Stimulated activated CD4-positive, alpha-beta T cell treated with anti-CD3 and anti-CD28 coated beads, TNF-alpha, amount 100 ng/mL, for 48 hours (primary cell): ENCODE measurements at regions not wholly inside any gene's neighbourhood (a gene's known extent, or its start where the extent isn't known, plus 50 kb on each side); places are given as distances from the start of the nearest gene placed in this dataset.
"Not testable (repeated sequence)": the region's sequence is repeated elsewhere in the genome, so short reads cannot be mapped to it uniquely, and the experiment has no call there.

Experiments used
- DNase-seq, 3 donors: peaks; one replicate each; pipeline ENCODE4 v3.0.0-alpha.2; 2020; ENCODE audit warnings: low read depth in 3 of 3

GRCh38 chr1:120614931-120615639 lies 108.7 kb upstream of the NBPF26 start:
- not testable (repeated sequence) for DNase-seq

GRCh38 chr1:120617493-120617892 lies 106.3 kb upstream of the NBPF26 start:
- not testable (repeated sequence) for DNase-seq

DNA sequence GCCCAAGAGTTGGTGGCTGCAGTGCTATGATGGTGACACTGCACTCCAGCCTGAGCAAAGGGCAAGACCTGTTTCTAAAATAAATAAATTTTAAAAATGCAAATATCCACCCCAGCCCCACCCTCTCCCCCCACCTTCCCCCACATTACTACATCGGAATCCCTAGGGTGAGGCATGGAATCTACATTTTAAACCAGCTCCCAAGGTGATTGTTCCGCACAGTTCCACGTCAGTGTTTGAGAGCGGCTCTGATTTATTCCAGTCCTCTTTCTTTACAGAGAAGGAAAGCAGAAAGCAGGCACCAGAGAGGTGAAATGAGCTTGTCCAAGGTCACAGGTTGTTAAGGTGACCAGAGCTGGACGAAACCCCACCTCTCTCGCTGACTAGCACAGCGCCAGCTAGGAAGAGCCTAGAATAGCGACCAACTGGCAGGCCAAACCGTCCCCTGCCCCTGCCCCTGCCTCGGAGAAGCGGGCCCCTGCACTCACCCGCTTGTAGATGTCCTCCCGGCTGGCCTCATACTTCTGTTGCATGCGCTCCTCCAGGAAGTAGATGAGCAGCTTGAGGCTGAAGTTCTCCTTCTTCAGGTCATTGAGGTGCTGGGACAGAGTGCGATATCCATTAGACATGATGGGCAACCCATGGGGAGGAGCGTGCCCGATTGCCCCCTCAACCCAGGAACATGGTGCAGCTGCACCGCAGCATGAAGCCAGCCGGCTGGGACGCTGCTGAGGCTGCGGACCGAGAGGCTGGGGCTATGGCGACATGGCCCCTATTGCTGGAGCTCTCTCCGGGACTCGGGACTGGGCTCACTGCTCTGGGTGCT lies 103.7 kb upstream of the NBPF26 start:
- not testable (repeated sequence) for DNase-seq

DNA sequence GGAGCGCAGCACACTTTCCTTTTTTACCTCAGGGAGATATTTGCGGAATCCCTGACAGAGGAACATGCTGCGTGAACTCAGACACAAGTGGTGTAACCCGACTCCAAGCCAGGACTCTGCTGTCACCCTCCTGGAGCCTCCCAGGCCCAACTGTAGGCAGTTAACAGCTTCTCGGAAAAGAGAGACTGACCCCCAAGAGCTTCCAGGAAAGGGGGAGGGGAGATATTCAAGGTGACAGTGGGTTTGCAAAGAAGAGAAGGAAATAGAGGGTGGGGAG lies 103.1 kb upstream of the NBPF26 start:
- DNase-seq = not testable (repeated sequence)

DNA sequence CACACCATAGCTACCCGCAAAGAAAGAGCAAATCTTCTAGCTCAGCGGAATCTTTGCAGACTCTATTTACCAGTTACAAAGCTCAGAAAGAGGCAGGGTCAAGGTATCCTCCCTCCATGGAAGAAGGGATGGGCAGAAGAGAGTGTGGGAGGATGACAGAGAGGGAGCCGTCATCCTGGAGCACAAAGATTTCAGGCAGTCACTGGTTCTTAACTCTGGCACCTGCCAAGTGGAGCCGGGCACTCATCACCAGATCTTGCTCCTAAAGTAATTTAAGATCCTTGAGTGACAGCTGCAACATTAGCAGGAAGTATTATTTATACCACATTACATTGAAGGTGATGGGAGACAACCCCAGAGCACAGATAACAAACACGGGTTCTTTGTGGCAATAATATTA lies 102.5 kb upstream of the NBPF26 start:
- not testable (repeated sequence) for DNase-seq

- DNase-seq = not testable (repeated sequence)
These were observed 100.2 kb upstream of the NBPF26 start for GRCh38 chr1:120623539-120623938.

- not testable (repeated sequence) for DNase-seq
These were observed 99.1 kb upstream of the NBPF26 start for GRCh38 chr1:120624565-120625064.

DNA sequence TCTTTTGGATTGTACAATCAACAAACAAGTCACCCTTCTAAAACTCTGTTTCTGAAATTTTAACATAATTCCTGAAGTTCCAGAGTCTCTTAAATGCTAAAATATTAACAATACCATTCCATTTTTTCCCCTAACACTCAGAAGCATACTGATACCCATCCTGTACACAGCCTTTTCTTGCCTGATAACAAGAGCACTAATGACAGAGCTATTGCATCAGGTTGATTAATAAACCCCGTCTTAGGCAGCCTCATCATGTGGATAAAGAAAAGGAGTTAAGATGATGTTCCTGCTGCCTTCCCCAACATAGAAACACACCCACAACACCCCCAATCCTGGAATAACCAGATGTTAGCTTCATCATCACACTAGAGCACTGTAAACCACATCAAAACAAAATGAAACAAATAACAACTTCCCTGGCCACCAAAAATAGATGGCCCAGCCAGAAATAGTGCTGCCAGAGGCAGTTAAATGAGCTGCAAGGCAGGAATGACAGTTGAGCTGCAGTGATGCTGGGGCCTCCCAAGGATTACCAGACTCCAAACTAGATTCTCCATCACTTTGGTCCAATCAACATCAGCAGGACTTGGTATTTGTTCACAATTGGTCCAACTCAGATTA lies 93.8 kb upstream of the NBPF26 start:
- DNase-seq = not testable (repeated sequence)

- not testable (repeated sequence) for DNase-seq
These were observed 88.6 kb upstream of the NBPF26 start for GRCh38 chr1:120634816-120635806.

GRCh38 chr1:120640261-120641013 lies 83.3 kb upstream of the NBPF26 start:
- not testable (repeated sequence) for DNase-seq

DNA sequence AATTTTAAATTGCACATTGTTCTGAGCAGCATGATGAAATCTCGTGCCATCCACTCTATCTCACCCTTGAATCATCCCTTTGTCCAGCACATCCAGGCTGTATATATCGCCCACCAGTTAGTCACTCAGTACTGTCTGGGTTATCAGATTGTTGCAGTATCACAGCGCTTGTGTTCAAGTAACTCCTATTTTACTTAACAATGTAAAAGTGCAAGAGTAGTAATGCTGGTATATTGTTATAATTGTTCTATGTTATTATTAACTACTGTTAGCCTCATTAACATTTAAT lies 82.8 kb upstream of the NBPF26 start:
- DNase-seq = not testable (repeated sequence)

- not testable (repeated sequence) for DNase-seq
These were observed 76.6 kb upstream of the NBPF26 start for GRCh38 chr1:120647182-120647581.

DNA sequence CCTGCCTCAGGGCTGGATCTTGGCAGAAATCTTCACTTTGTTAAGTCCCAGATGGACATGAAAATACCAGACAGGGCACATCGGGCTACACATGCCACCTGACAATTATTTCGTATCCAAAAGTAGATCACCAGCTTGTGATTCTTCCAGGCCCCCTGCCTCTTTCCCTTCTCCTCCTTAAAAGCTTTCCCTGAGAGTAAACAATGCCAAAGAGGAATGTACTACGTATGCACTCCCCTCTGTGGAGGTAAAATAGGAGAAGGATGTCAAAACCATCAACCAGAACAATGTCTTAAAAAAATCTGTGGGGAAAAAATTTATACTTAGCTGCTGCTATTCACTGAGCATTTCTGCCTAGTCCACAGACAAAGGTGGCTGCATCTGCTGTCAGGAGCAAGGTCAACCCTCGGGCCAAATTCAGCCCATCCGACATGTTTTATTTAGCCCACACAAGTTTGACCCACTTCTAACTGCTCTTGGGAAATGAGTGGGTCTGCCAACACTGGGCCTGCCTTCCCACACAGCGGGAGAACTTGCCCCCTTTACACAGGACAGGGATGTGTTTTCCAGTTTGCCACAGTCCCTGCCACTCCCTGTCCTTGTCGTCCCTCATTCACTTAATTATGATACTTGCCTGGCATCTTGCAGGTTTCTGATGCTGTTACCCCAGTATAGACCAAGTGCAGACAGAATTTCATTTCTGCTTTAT lies 74.7 kb upstream of the NBPF26 start:
- not testable (repeated sequence) for DNase-seq

- DNase-seq = not testable (repeated sequence)
These were observed 74.0 kb upstream of the NBPF26 start for GRCh38 chr1:120649730-120650129.

DNA sequence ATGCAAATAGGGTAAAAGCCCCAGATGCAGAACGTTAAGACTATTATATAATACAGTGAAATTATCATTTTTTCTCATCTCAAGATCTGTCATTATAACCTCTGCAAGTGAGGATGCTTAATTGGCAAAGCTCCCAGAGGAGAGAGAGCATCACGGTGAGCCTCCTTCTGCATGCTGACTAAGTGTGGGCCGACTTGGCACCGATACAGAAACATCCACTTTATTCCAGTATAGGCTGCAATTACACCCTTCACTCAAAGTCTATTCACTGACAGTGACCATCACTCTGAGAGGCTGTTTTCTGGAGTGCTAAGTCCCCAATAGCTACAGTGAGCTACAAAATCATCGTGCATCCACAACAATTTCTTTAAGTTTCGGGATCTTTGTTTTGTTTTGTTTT lies 69.6 kb upstream of the NBPF26 start:
- not testable (repeated sequence) for DNase-seq

DNA sequence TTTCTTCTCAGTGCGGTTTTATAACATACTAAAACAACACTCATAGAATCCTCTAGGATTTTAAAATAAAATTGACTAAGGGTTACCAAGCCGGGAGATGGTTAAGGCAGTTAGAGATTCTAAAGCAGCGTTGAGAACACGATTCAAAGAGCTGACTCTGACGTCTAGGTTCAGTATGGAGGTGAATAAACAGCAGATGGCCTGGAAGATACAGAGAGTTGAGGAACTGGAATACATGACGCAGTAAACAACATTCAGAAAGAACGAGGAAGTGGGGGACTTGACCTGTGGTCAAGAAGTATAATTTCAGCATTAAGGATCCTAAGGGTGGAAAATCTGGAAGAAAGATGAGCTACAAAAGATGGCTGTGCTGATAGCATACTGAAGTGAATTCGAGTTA lies 68.4 kb upstream of the NBPF26 start:
- DNase-seq = not testable (repeated sequence)

- not testable (repeated sequence) for DNase-seq
These were observed 67.6 kb upstream of the NBPF26 start for GRCh38 chr1:120656116-120656515.

- DNase-seq = not testable (repeated sequence)
These were observed 65.9 kb upstream of the NBPF26 start for GRCh38 chr1:120657804-120658203.

DNA sequence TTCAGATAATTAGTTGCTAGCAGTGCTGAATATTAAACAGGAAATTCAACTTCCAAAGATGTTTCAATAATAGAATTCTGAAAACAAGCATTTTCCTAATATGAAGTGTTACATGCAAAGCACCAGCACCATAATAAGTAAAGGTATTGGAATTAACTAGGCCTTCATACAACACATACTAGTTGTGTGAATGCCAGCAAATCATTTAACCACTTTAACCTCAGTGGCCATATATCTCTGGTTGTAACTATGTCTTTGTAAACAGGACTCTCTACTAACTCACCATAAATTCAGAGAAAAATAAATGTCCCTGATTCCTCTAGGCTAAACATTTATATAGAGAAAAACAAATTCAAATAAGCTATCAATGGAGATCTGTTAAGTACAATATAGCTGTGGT lies 65.1 kb upstream of the NBPF26 start:
- not testable (repeated sequence) for DNase-seq

DNA sequence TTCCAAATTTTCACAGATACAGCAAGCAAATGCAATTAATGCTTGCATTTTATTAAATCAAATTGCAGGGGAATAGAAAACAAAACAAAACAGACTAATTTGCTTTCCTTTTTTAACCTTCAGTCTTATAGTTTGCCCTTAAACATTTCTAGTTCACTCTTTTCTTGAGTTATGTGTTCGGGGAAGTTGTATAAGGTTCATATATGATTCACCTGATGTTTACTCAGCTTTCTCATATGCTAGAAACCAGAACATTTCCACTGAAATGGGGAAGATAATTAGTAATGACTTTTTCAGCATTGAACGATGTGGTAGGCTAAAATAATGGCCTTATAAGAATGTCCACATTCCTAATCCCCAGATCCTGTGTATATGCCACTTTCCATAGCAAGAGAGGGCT lies 64.6 kb upstream of the NBPF26 start:
- not testable (repeated sequence) for DNase-seq
